Endothelial cell of umbilical vein (primary cell): ENCODE measurements at regions not wholly inside any gene's neighbourhood (a gene's known extent, or its start where the extent isn't known, plus 50 kb on each side); places are given as distances from the start of the nearest gene placed in this dataset.

Source experiments
- BruUV-seq: library from RNA; stranded (reverse); fragments of 400-500 nt; replicated peaks from 2 replicates; lab custom pipeline; 2021; lab: Mats Ljungman, UMichigan
- CTCF ChIA-PET: fragments of 300-600, 350-600 bp; sonication (Branson Sonifier 250); formaldehyde crosslinking; loops from one replicate; lab custom pipeline; 2021; ENCODE audit warnings: antibody characterized with exemption, inconsistent platforms; lab: Charles Lee
- POLR2A ChIA-PET: fragments of 300-600, 350-600 bp; sonication (Branson Sonifier 250); formaldehyde crosslinking; loops from one replicate; lab custom pipeline; 2021; ENCODE audit warnings: antibody characterized with exemption, inconsistent platforms; lab: Charles Lee
- DNase-seq: peaks from one replicate; pipeline ENCODE4 v3.0.0-alpha.2; 2011; ENCODE audit warnings: low read depth, low spot score
- FAIRE-seq: peaks from 2 replicates; lab custom pipeline; 2011; peaks lifted over from hg19 to GRCh38; lab: Jason Lieb, UNC
- H2AFZ ChIP-seq: 2 replicates; pipeline ENCODE4 v1.6.0; 2012; ENCODE audit warnings: low read depth, low read length, control low read depth, inconsistent platforms
- H3K27ac ChIP-seq: 2 replicates; pipeline ENCODE4 v1.5.1; 2011; ENCODE audit warnings: low read depth, mild to moderate bottlenecking, control low read depth, low read length, moderate library complexity; ENCODE audit not compliant: insufficient read depth
- H3K27me3 ChIP-seq, 2 experiments: 2 replicates each; pipeline versions ENCODE4 v1.6.0 to v1.6.1; 2011; ENCODE audit warnings: low read length in 2 of 2, mixed read lengths in 1 of 2; ENCODE audit not compliant: control insufficient read depth in 2 of 2, insufficient read depth in 2 of 2
- H3K36me3 ChIP-seq, 2 experiments: 2 replicates in 1 of 2; 3 replicates in 1 of 2; pipeline ENCODE4 v1.5.1; 2011; ENCODE audit warnings: low read length in 2 of 2, mild to moderate bottlenecking in 1 of 2, moderate library complexity in 1 of 2; ENCODE audit not compliant: control insufficient read depth in 2 of 2, insufficient read depth in 2 of 2; ENCODE audit errors: extremely low read depth in 1 of 2
- H3K4me1 ChIP-seq: 3 replicates; pipeline ENCODE4 v1.5.1; 2011; ENCODE audit warnings: mild to moderate bottlenecking, low read length; ENCODE audit not compliant: control insufficient read depth, insufficient read depth; ENCODE audit errors: extremely low read depth
- H3K4me2 ChIP-seq: 2 replicates; pipeline ENCODE4 v1.6.1; 2011; ENCODE audit warnings: low read length, control low read depth, mixed read lengths; ENCODE audit not compliant: insufficient read depth
- H3K4me3 ChIP-seq, 3 experiments: fragments of 200-600 bp in 1 of 3; sonication (generic), shearing (Covaris generic) in 1 of 3; replicated peaks in 1 of 3; 2 replicates each; pipeline ENCODE4 v1.5.1; 2011 to 2016; ENCODE audit warnings: control low read depth in 3 of 3, low read length in 3 of 3, mild to moderate bottlenecking in 2 of 3, inconsistent platforms in 1 of 3, low read depth in 1 of 3, moderate library complexity in 1 of 3; ENCODE audit not compliant: insufficient read depth in 1 of 3
- H3K79me2 ChIP-seq: 2 replicates; pipeline ENCODE4 v1.6.0; 2012; ENCODE audit warnings: low read length, inconsistent platforms; ENCODE audit not compliant: control insufficient read depth, insufficient read depth
- H3K9ac ChIP-seq: replicated peaks from 2 replicates; pipeline ENCODE3; 2011; ENCODE audit warnings: low read length, control low read depth; ENCODE audit not compliant: insufficient read depth; ENCODE audit errors: extremely low read depth
- H3K9me1 ChIP-seq: replicated peaks from 3 replicates; pipeline ENCODE4 v1.6.0; 2011; ENCODE audit warnings: mild to moderate bottlenecking, low read length; ENCODE audit not compliant: control insufficient read depth, insufficient read depth; ENCODE audit errors: extremely low read depth
- H3K9me3 ChIP-seq: replicated peaks from 2 replicates; pipeline ENCODE4 v1.5.1; 2012; ENCODE audit warnings: low read length, inconsistent platforms; ENCODE audit not compliant: control insufficient read depth, insufficient read depth
- H4K20me1 ChIP-seq: replicated peaks from 2 replicates; pipeline ENCODE3; 2011; ENCODE audit warnings: mild to moderate bottlenecking, low read length; ENCODE audit not compliant: control insufficient read depth, insufficient read depth; ENCODE audit errors: extremely low read depth
- FOS ChIP-seq: IDR thresholded peaks from 2 replicates; pipeline ENCODE4 v1.6.1; 2011; ENCODE audit warnings: mild to moderate bottlenecking, low read length, moderate library complexity, borderline replicate concordance; ENCODE audit not compliant: insufficient read depth
- GATA2 ChIP-seq: IDR thresholded peaks from 2 replicates; pipeline ENCODE4 v1.7.0; 2011; ENCODE audit warnings: low read depth, mild to moderate bottlenecking, moderate library complexity, mixed read lengths, low read length; ENCODE audit not compliant: insufficient read length, insufficient read depth
- JUN ChIP-seq: IDR thresholded peaks from 2 replicates; pipeline ENCODE4 v1.6.1; 2011; ENCODE audit warnings: borderline replicate concordance, low read depth; ENCODE audit not compliant: insufficient read length, insufficient read depth
- MYC ChIP-seq: IDR thresholded peaks from one replicate; pipeline ENCODE4 v1.6.1; 2011; ENCODE audit warnings: mild to moderate bottlenecking, low read depth, low read length
- POLR2A ChIP-seq: IDR thresholded peaks from 2 replicates; pipeline ENCODE4 v1.6.1; 2012; ENCODE audit warnings: low read depth, mild to moderate bottlenecking, control low read depth, low read length
- POLR2AphosphoS5 ChIP-seq: IDR thresholded peaks from 2 replicates; pipeline ENCODE4 v1.6.1; 2012; ENCODE audit warnings: low read depth, mild to moderate bottlenecking, control low read depth, low read length, moderate library complexity; ENCODE audit not compliant: insufficient read depth
- dilution Hi-C: fragments of 300-500 bp; cut with MboI; formaldehyde crosslinking; loops from one replicate; pipeline ENCODE4 v1.15.0; 2019; ENCODE audit warnings: low sequenced_read_pairs; ENCODE audit not compliant: extremely low pct_ligation_motif_present
- intact Hi-C: fragments of 100-400 bp; cut with micrococcal nuclease; formaldehyde crosslinking; loops from one replicate; pipeline ENCODE4 v1.10.0; 2022
- TF ChIP-seq, protein P1 (sequence below), 2 donors: IDR thresholded peaks; 1 replicate in 1 of 2; 2 replicates in 1 of 2; pipeline ENCODE4 v1.5.1; 2011; ENCODE audit warnings: low read length in 2 of 2, mild to moderate bottlenecking in 2 of 2, moderate library complexity in 2 of 2, control low read depth in 1 of 2, inconsistent platforms in 1 of 2, low read depth in 1 of 2; ENCODE audit not compliant: insufficient read depth in 1 of 2; ENCODE audit errors: extremely low read depth in 1 of 2
- TF ChIP-seq, protein P2 (sequence below): IDR thresholded peaks from 2 replicates; pipeline ENCODE4 v1.6.1; 2011; ENCODE audit not compliant: insufficient read depth, insufficient read length

DNA sequence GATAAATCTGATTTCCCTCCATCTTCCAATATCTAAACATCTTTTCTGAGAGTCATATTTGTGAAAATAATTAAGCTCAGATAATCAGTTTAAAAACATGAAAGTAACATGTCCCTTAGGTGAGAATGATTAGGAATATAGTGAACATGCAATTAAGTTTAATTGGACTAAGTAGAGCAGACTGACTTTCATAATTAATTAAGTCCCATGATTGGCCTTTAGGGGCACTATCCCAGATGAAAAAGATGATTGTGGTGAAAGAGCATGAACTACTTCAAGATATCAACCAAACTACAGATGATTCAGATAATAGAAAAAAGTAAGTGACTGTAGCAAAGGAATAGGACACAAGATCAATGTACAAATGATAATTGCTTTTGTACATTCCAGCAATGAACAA lies 758.8 kb downstream of the STIM2 start:
- no peaks in the 10 kb centered on the region for H3K4me1 ChIP-seq
- H3K27me3 ChIP-seq, result no peaks in the 10 kb centered on the region
- H3K4me2 ChIP-seq, result no peak overlapping the region
- FAIRE-seq (no peak), DNase-seq (no peak)
- no peaks in the 10 kb centered on the region for H3K9me1 ChIP-seq
- H3K79me2 ChIP-seq, result no peaks in the 10 kb centered on the region
- TF ChIP-seq POLR2A, result no peak
- TF ChIP-seq, protein P1, sequence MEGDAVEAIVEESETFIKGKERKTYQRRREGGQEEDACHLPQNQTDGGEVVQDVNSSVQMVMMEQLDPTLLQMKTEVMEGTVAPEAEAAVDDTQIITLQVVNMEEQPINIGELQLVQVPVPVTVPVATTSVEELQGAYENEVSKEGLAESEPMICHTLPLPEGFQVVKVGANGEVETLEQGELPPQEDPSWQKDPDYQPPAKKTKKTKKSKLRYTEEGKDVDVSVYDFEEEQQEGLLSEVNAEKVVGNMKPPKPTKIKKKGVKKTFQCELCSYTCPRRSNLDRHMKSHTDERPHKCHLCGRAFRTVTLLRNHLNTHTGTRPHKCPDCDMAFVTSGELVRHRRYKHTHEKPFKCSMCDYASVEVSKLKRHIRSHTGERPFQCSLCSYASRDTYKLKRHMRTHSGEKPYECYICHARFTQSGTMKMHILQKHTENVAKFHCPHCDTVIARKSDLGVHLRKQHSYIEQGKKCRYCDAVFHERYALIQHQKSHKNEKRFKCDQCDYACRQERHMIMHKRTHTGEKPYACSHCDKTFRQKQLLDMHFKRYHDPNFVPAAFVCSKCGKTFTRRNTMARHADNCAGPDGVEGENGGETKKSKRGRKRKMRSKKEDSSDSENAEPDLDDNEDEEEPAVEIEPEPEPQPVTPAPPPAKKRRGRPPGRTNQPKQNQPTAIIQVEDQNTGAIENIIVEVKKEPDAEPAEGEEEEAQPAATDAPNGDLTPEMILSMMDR (IDR thresholded peaks at IDR 0.05; ENCODE audit: extremely low read depth in 1 of 2, insufficient read depth in 1 of 2, low read depth in 1 of 2, low read length in 2 of 2), result no peak
- TF ChIP-seq JUN, result no peak
- TF ChIP-seq, protein P2, sequence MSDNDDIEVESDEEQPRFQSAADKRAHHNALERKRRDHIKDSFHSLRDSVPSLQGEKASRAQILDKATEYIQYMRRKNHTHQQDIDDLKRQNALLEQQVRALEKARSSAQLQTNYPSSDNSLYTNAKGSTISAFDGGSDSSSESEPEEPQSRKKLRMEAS, result no peak
- TF ChIP-seq POLR2AphosphoS5, result no peak
- no peak for TF ChIP-seq GATA2
- no peak for TF ChIP-seq FOS
- TF ChIP-seq MYC, result no peak
- intact Hi-C loops, result no loop called here
- no peak overlapping the region for H3K4me3 ChIP-seq
- H3K9ac ChIP-seq, result no peak overlapping the region
- ChIA-PET CTCF (no interaction called here), POLR2A (no interaction called here)
- no peaks in the 10 kb centered on the region for H3K36me3 ChIP-seq
- peaks cover 2% of the 10 kb centered on the region for H3K9me3 ChIP-seq
- no TSS peak for BruUV-seq
- H3K27ac ChIP-seq, result no peak overlapping the region
- dilution Hi-C loops, result no loop called here
- H4K20me1 ChIP-seq, result no peaks in the 10 kb centered on the region
- no peak overlapping the region for H2AFZ ChIP-seq
